C4-2B (cell line): ENCODE measurements at regions not wholly inside any gene's neighbourhood (a gene's known extent, or its start where the extent isn't known, plus 50 kb on each side); places are given as distances from the start of the nearest gene placed in this dataset.

Source experiments
- ZFX ChIP-seq: fragments of 450-650 bp; IDR thresholded peaks from 2 replicates; pipeline ENCODE4 v1.6.1; 2017
- TF ChIP-seq, protein P1 (sequence below): fragments of 450-650 bp; conservative IDR thresholded peaks from 2 replicates; pipeline ENCODE4 v1.5.1; 2017; ENCODE audit warnings: mild to moderate bottlenecking

DNA sequence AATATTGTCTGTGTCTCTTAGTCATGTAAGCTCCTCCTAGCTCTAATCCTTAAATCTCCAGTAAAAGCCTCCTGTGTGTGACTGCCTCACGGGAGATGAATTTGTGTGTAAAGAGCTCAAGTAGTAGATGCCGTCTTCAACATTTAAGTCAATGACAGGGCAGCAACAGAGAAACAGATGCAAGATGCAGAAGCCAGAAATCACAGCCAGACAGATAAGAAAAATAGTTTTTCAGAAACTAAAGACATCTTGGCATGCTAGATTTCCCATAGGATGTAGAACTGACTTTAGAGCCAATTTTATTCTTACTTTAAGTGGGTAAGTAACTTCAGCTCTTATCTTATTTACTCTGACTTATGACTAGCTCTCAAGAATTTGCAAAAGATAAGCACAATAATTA is 652.8 kb downstream of the KCNA4 start:
- TF ChIP-seq, protein P1, sequence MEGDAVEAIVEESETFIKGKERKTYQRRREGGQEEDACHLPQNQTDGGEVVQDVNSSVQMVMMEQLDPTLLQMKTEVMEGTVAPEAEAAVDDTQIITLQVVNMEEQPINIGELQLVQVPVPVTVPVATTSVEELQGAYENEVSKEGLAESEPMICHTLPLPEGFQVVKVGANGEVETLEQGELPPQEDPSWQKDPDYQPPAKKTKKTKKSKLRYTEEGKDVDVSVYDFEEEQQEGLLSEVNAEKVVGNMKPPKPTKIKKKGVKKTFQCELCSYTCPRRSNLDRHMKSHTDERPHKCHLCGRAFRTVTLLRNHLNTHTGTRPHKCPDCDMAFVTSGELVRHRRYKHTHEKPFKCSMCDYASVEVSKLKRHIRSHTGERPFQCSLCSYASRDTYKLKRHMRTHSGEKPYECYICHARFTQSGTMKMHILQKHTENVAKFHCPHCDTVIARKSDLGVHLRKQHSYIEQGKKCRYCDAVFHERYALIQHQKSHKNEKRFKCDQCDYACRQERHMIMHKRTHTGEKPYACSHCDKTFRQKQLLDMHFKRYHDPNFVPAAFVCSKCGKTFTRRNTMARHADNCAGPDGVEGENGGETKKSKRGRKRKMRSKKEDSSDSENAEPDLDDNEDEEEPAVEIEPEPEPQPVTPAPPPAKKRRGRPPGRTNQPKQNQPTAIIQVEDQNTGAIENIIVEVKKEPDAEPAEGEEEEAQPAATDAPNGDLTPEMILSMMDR, result no peak
- no peak for TF ChIP-seq ZFX
